Epithelial cell of proximal tubule (primary cell): ENCODE measurements at regions not wholly inside any gene's neighbourhood (a gene's known extent, or its start where the extent isn't known, plus 50 kb on each side); places are given as distances from the start of the nearest gene placed in this dataset.

ENCODE experiments used
- DNase-seq: peaks from one replicate; pipeline ENCODE4 v3.0.0-alpha.2; 2011; ENCODE audit warnings: low read depth
- H3K4me3 ChIP-seq: 2 replicates; pipeline ENCODE4 v1.5.1; 2011; ENCODE audit warnings: low read depth, mild to moderate bottlenecking, low read length
- CTCF ChIP-seq: conservative IDR thresholded peaks from 2 replicates; pipeline ENCODE4 v1.5.1; 2012; ENCODE audit warnings: low read depth, mild to moderate bottlenecking, low read length

- H3K4me3 ChIP-seq = no peak overlapping the region
- no peak for TF ChIP-seq CTCF
- no peak for DNase-seq
Observed at GRCh38 chr3:88307666-88308065, 157.9 kb downstream of the C3orf38 start.

DNA sequence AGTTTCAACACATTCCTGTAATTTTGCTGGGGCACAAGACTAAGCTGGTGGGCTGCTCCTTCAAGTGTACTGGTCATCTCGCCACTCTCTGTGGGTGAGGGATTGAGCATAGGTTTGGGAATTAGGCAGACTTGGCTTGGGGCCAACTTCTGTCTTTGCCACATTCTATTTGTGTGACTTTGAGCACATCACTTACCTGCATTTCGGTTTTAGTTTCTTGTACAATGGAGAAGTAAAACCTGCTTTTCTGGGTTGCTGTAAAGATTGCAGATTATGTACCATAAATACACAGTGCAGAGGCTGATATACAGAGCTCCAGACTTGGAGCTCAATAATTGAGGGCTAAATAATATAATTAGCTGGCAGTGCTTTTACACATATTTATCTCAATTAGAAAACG lies 162.1 kb downstream of the C3orf38 start:
- DNase-seq = no peak
- no peak for TF ChIP-seq CTCF
- H3K4me3 ChIP-seq = no peak overlapping the region

DNA sequence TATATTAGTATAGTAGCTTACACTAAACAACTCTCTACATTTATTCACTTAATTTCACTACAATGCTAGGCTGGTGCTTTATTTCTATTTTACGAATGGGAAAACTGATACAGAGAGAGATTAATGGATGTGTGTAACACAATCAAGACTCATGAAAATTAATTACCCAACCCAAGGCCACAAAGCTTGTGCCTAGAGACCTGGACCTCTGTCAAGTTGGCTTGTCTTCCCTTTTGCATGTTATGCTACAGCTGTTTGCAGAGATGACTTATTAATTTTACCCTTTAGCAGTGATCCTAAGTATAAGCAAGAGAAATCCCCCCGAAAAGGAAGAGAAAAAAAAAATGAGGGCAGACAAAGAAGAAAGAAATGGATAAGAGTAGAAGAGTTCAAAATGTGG lies 162.5 kb downstream of the C3orf38 start:
- no peak for TF ChIP-seq CTCF
- no peak overlapping the region for H3K4me3 ChIP-seq
- DNase-seq = no peak

DNA sequence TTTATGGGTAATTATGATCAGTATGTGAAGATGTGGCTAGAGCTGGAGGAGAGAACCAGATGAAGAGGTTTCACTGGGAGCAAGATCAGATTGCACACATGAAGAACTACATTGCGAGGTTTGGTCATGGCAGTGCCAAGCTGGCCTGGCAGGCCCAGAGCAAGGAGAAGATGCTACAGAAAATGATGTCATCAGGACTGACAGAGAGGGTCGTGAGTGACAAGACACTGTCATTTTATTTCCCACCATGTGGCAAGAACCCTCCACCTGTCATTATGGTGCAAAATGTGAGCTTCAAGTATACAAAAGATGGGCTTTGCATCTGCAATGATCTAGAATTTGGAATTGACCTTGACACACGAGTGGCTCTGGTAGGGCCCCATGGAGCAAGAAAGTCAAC lies 168.3 kb downstream of the C3orf38 start:
- TF ChIP-seq CTCF = no peak
- no peak for DNase-seq

DNA sequence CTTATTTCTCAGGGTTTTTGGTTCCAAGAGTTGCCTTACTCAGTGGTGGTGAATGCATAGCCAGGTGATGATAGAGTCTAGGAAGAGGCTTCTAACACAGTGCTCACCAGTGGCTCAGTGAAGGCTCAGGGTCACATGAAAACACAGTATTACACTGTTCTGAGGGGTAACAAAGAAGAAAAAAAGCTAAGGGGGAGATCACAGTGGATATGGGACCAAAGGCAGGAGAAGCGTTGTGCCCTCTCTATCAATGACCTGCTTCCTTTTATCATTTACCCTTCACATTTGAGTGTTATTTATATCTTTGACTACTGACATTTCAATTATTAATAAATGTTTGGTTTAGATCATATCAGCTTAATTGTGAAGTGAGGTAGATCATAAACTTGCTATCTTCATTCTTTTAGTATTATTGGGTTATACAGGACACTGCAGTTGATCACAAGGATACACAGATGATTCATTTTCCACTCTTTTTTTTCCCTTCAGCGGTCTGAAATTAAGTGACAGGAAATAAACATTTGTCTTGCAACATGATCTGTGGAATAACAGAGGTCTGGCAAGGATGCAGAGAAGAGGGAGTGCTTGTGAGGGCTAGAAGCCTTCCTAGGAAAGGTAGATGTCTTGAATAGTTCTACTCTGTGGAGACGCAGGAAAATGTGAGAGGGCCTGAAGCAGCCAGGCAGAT lies 171.7 kb downstream of the C3orf38 start:
- no peak for DNase-seq
- TF ChIP-seq CTCF = no peak
- no peak overlapping the region for H3K4me3 ChIP-seq

More for the DNA sequence above, 168.3 kb downstream of the C3orf38 start:
- H3K4me3 ChIP-seq = no peak overlapping the region

GRCh38 chr3:88324788-88325187 lies 175.0 kb downstream of the C3orf38 start:
- TF ChIP-seq CTCF = no peak
- no peak for DNase-seq
- no peak overlapping the region for H3K4me3 ChIP-seq

DNA sequence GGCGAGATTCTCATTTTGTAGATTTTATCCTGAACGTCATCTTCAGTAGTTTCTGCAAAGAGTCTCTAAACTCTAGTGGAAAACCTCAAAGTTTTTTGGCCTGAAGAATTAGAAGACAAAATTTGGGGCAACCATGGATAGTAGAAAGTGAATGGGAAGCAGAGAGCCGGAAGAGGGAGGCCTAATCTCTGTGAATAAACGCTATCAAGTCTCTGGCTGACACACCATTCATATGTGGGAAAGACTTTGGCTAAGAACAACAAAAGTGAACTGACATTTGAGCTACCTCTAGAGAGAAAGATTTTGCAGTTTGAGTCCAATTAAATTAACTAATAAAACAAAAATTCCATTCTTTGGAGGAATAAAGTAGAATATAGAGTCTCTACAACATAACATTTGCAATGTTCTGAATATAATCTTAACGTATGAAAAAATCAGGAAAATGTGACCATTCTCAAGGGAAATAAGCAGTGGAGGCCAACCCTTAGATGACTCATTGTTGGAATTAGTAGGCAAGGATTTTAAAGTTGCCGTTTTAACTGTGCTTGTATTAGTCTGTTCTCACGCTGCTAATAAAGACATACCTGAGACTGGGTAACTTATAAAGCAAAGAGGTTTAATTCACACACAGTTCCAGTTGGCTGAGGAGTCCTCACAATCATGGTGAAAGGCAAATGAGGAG lies 184.6 kb downstream of the C3orf38 start:
- TF ChIP-seq CTCF = no peak
- no peak overlapping the region for H3K4me3 ChIP-seq
- DNase-seq = no peak
